Muscle layer of duodenum (tissue), 2 donors: ENCODE measurements at regions not wholly inside any gene's neighbourhood (a gene's known extent, or its start where the extent isn't known, plus 50 kb on each side); places are given as distances from the start of the nearest gene placed in this dataset.
A peak's percentile ranks its signal among the peaks of the same experiment; 100 is the strongest.
"Not testable (repeated sequence)": the region's sequence is repeated elsewhere in the genome, so short reads cannot be mapped to it uniquely, and the experiment has no call there.

ENCODE experiments used
- H3K27ac ChIP-seq: one replicate; pipeline ENCODE4 v1.7.0; 2013; ENCODE audit warnings: mild to moderate bottlenecking, low read length
- H3K27me3 ChIP-seq: one replicate; pipeline ENCODE4 v1.7.0; 2013; ENCODE audit warnings: low read depth, mild to moderate bottlenecking, control low read depth, low read length
- H3K36me3 ChIP-seq, 2 donors: one replicate each; pipeline ENCODE4 v1.7.0; 2013; ENCODE audit warnings: low read length in 2 of 2, control low read depth in 1 of 2, mild to moderate bottlenecking in 1 of 2; ENCODE audit not compliant: insufficient read depth in 2 of 2, control insufficient read depth in 1 of 2
- H3K4me1 ChIP-seq, 2 donors: one replicate each; pipeline ENCODE4 v1.7.0; 2013; ENCODE audit warnings: low read length in 2 of 2, mild to moderate bottlenecking in 2 of 2, control low read depth in 1 of 2, moderate library complexity in 1 of 2; ENCODE audit not compliant: insufficient read depth in 2 of 2, control insufficient read depth in 1 of 2
- H3K4me3 ChIP-seq, 2 donors: one replicate each; pipeline ENCODE4 v1.7.0; 2013; ENCODE audit warnings: low read length in 2 of 2, low read depth in 1 of 2, mild to moderate bottlenecking in 1 of 2
- H3K9me3 ChIP-seq, 2 donors: one replicate each; pipeline ENCODE4 v1.7.0; 2013; ENCODE audit warnings: low read length in 2 of 2, control low read depth in 1 of 2, mild to moderate bottlenecking in 1 of 2; ENCODE audit not compliant: control insufficient read depth in 1 of 2
- donor health status: healthy.

DNA sequence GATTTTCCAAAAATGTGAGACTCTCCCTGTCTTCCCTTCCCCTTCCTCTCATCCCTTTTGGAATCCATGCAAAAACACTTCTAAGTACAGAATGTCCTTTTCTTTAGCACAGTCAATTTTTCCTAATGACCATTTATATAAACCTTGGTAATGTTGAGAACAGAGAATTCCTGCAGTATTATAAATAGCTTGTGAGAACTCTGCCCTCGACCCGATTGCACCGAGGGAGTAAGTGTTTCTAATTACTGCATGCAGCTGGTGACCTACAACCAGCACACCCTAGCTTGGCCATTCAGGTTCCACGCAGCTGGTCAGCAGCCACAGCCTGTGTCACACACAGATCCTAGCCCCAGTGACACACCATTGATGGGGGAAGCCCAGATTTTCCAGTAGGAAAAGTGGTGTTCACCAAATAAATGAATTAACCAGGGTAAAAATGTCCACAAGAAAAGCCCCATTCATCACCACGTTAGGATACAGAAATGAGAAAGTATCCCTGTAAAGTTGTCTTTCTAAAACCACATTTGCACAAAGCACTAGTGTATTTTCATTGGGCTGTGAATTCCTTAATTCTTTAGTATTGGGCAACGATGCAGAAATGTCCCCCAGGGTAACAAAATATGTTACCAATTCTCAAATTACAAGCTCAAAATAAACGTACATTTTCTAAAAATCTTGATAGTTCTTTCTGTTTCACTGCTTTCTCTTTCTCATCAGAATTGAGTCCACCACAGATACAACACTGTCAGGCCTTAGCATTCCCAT, 499.0 kb upstream of the KLF6 start:
- Histone ChIP-seq H3K9me3 (no peaks in the 10 kb centered on the region), H3K4me1 (peaks cover 12 to 19% of the 10 kb centered on the region in 2 donors), H3K36me3 (peaks cover 0 to 3% of the 10 kb centered on the region in 2 donors), H3K27me3 (no peaks in the 10 kb centered on the region), H3K27ac (peak overlapping the region; percentile 83), H3K4me3 (no peak overlapping the region)

- H3K4me3 ChIP-seq: no peak overlapping the region
- H3K9me3 ChIP-seq: no peaks in the 10 kb centered on the region
- H3K27me3 ChIP-seq: no peaks in the 10 kb centered on the region
- H3K4me1 ChIP-seq: peaks cover 12 to 19% of the 10 kb centered on the region in 2 donors
- no peak overlapping the region for H3K27ac ChIP-seq
- peaks cover 0 to 3% of the 10 kb centered on the region in 2 donors for H3K36me3 ChIP-seq
Observed at GRCh38 chr10:4282496-4282895, 497.5 kb upstream of the KLF6 start.

DNA sequence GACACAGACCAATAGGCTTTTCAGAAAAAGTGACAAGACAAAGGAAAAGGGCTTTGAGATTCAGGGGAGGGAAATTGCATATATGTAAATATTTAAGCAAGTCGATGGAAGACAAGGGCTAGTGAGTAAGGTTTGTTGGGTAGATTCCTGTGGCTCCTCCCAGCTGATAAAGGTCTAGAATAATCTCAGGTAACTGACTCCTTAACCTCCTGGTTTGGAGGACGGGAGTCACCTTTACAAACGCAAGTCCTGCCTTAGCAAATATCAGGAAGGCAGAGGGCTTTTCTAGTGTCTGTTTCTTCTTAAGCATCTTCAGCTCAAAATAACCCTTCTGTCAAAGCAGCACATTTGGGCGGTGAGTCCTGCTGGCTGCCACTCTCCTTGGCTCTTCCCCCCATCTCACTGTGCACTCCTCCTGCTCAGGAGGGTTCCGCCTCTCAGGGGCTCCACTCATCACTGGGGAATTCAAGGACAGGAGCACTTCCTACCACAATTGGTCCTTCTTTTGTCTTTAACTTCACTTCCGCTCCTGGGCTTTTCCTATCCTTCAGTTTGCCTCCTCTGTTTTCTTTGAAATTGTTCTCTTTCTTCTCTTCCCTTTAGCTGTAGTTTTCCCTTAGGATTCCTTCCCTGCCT, 496.3 kb upstream of the KLF6 start:
- Histone ChIP-seq H3K27me3 (no peaks in the 10 kb centered on the region), H3K4me1 (peaks cover 12 to 19% of the 10 kb centered on the region in 2 donors), H3K9me3 (no peaks in the 10 kb centered on the region), H3K4me3 (no peak overlapping the region), H3K36me3 (peaks cover 0 to 3% of the 10 kb centered on the region in 2 donors), H3K27ac (no peak overlapping the region)

- Histone ChIP-seq H3K36me3 (peaks cover 0 to 3% of the 10 kb centered on the region in 2 donors), H3K27ac (peak overlapping the region; percentile 75), H3K9me3 (no peaks in the 10 kb centered on the region), H3K4me1 (peaks cover 12 to 19% of the 10 kb centered on the region in 2 donors), H3K27me3 (no peaks in the 10 kb centered on the region), H3K4me3 (no peak overlapping the region)
Observed at GRCh38 chr10:4280461-4281189, 495.6 kb upstream of the KLF6 start.

DNA sequence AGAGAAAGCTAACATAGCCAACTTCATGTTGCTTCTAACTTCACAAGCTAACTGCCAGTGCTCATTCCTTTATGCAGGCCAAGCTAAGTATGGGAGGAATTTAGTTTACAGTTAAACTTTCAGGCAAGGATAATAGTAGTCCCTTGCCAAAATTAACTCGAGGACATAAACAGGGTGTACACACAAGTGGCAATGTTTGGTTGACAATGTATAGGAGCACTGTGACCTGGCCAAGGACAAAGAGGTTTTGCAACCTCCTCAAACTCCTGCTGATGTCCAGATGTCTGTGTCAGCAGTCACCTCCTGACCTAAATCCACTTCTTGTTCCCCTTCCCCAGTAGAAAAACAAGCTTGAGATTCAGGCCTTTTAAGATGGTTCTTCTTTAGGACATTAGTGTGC, 494.6 kb upstream of the KLF6 start:
- Histone ChIP-seq H3K4me3 (no peak overlapping the region), H3K36me3 (peaks cover 0 to 3% of the 10 kb centered on the region in 2 donors), H3K4me1 (peaks cover 12 to 19% of the 10 kb centered on the region in 2 donors), H3K27ac (peak overlapping the region; percentile 75), H3K9me3 (no peaks in the 10 kb centered on the region), H3K27me3 (no peaks in the 10 kb centered on the region)

DNA sequence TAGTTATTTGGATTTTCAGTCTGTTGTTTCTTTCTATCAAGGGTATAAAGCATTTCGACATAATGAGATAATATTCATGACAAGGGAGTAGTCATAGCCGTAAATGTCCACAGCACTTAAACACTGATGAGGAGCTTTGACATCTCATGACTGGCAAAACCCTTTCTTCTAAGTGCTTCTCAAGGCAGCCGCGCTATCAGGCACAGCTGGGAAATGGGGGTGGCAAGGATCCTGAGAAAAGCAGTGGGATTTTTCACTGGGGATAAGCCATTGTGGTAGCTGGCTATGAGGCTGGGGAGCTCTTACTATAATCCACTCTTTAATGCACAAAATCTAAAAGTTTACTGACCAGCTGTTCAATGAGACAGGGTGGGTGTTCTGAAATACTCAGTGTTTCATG, 493.2 kb upstream of the KLF6 start:
- peaks cover 7 to 12% of the 10 kb centered on the region in 2 donors for H3K4me1 ChIP-seq
- no peaks in the 10 kb centered on the region for H3K27me3 ChIP-seq
- H3K9me3 ChIP-seq: no peaks in the 10 kb centered on the region
- no peak overlapping the region for H3K27ac ChIP-seq
- no peaks in the 10 kb centered on the region for H3K36me3 ChIP-seq
- no peak overlapping the region for H3K4me3 ChIP-seq

DNA sequence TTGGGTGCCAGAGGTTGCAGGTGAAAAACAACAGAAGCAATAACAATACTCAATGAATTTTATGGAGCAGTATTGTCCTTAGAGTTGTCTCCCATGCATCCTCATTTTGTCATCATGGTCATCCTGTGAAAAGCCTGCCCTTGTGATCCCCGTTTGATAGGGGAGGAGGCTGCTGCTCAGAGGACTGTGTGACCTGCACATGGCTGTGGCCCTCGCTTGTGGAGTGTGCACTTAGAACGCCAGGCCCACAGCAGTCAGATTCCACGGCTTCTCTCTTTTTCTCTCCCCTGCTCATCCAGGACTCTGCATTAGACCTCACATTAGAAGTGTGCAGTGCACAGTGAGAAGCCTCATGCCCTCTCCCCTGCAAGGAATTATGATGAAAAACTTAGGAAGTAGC, 491.1 kb upstream of the KLF6 start:
- no peaks in the 10 kb centered on the region for H3K36me3 ChIP-seq
- H3K27ac ChIP-seq: no peak overlapping the region
- H3K4me1 ChIP-seq: peaks cover 7 to 14% of the 10 kb centered on the region in 2 donors
- no peak overlapping the region for H3K4me3 ChIP-seq
- H3K27me3 ChIP-seq: no peaks in the 10 kb centered on the region
- H3K9me3 ChIP-seq: no peaks in the 10 kb centered on the region

DNA sequence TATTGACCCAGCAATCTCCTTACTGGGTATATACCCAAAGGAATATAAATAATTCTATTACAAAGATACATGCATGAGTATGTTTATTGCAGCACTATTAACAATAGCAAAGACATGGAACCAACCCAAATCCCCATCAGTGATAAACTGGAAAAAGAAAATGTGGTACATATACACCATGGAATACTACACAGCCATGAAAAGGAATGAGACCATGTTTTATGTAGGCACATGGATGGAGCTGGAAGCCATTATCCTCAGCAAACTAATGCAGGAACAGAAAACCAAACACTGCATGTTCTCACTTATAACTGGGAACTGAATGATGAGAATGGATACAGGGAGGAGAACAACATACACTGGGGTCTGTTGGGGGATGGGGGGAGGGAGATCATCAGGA, 489.7 kb upstream of the KLF6 start:
- not testable (repeated sequence) for H3K36me3 ChIP-seq, H3K27ac ChIP-seq, H3K4me3 ChIP-seq, H3K27me3 ChIP-seq, H3K9me3 ChIP-seq
- H3K4me1 ChIP-seq: peaks cover 8 to 10% of the 10 kb centered on the region in 2 donors

DNA sequence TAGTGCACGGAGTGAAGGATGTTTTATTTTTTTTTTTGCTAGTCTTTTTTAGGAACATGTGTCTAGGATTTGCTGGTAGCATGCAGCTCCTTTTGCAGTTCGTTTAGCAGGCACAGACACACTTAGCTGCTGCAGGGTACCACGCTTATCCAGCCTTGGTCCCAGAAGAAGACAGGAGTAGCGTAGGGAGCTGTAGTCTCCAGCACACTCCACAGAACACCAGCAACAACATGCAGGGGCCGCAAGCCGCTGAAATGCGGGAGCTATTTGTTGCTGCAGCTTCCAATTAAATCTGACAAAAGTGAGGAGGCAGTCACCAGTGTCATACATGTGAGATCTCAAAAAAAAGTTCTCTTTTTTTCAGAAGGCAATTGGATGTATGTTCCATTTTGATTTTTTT, 486.2 kb upstream of the KLF6 start:
- H3K27ac ChIP-seq: no peak overlapping the region
- no peak overlapping the region for H3K4me3 ChIP-seq
- no peaks in the 10 kb centered on the region for H3K9me3 ChIP-seq
- no peaks in the 10 kb centered on the region for H3K27me3 ChIP-seq
- no peaks in the 10 kb centered on the region for H3K36me3 ChIP-seq
- peaks cover 14 to 19% of the 10 kb centered on the region in 2 donors for H3K4me1 ChIP-seq

GRCh38 chr10:4270116-4270515, 485.1 kb upstream of the KLF6 start:
- Histone ChIP-seq H3K4me3 (no peak overlapping the region), H3K27me3 (no peaks in the 10 kb centered on the region), H3K9me3 (no peaks in the 10 kb centered on the region), H3K4me1 (peaks cover 14 to 19% of the 10 kb centered on the region in 2 donors), H3K27ac (peak overlapping the region; percentile 11), H3K36me3 (no peaks in the 10 kb centered on the region)

- not testable (repeated sequence) for H3K9me3 ChIP-seq, H3K36me3 ChIP-seq, H3K4me3 ChIP-seq, H3K27me3 ChIP-seq, H3K27ac ChIP-seq
- peaks cover 14 to 19% of the 10 kb centered on the region in 2 donors for H3K4me1 ChIP-seq
Observed at GRCh38 chr10:4268490-4268889, 483.5 kb upstream of the KLF6 start.
